Skeletal muscle cell (primary cell): ENCODE measurements at regions not wholly inside any gene's neighbourhood (a gene's known extent, or its start where the extent isn't known, plus 50 kb on each side); places are given as distances from the start of the nearest gene placed in this dataset.

Experiments
- DNase-seq: peaks from one replicate; pipeline ENCODE4 v3.0.0-alpha.2; 2010; ENCODE audit warnings: low read depth
- H3K4me3 ChIP-seq: 2 replicates; pipeline ENCODE4 v1.5.1; 2011; ENCODE audit warnings: low read depth, mild to moderate bottlenecking, control low read depth, low read length, moderate library complexity

GRCh38 chr16:26731729-26732128 is 335.0 kb upstream of the C16orf82 start:
- H3K4me3 ChIP-seq, result no peak overlapping the region
- no peak for DNase-seq

- no peak overlapping the region for H3K4me3 ChIP-seq
- no peak for DNase-seq
These were observed 333.0 kb upstream of the C16orf82 start for GRCh38 chr16:26733710-26734109.

- no peak for DNase-seq
- H3K4me3 ChIP-seq, result no peak overlapping the region
These were observed 331.2 kb upstream of the C16orf82 start for GRCh38 chr16:26735521-26735920.

- H3K4me3 ChIP-seq, result no peak overlapping the region
- DNase-seq, result no peak
These were observed 330.6 kb upstream of the C16orf82 start for GRCh38 chr16:26736084-26736483.

GRCh38 chr16:26740771-26741170 is 326.0 kb upstream of the C16orf82 start:
- H3K4me3 ChIP-seq, result no peak overlapping the region
- no peak for DNase-seq

- no peak overlapping the region for H3K4me3 ChIP-seq
- DNase-seq, result no peak
These were observed 324.7 kb upstream of the C16orf82 start for GRCh38 chr16:26742040-26742439.

- no peak for DNase-seq
- H3K4me3 ChIP-seq, result no peak overlapping the region
These were observed 322.3 kb upstream of the C16orf82 start for GRCh38 chr16:26744430-26744829.

- H3K4me3 ChIP-seq, result no peak overlapping the region
- DNase-seq, result no peak
These were observed 319.0 kb upstream of the C16orf82 start for GRCh38 chr16:26747760-26748159.

GRCh38 chr16:26749072-26749471 is 317.7 kb upstream of the C16orf82 start:
- H3K4me3 ChIP-seq, result no peak overlapping the region
- no peak for DNase-seq

- H3K4me3 ChIP-seq, result no peak overlapping the region
- no peak for DNase-seq
These were observed 314.6 kb upstream of the C16orf82 start for GRCh38 chr16:26752166-26752565.

- no peak overlapping the region for H3K4me3 ChIP-seq
- DNase-seq, result no peak
These were observed 310.1 kb upstream of the C16orf82 start for GRCh38 chr16:26756633-26757032.

GRCh38 chr16:26762594-26762993 is 304.1 kb upstream of the C16orf82 start:
- no peak overlapping the region for H3K4me3 ChIP-seq
- DNase-seq, result no peak

- H3K4me3 ChIP-seq, result no peak overlapping the region
- DNase-seq, result no peak
These were observed 301.6 kb upstream of the C16orf82 start for GRCh38 chr16:26765087-26765486.

- no peak for DNase-seq
- no peak overlapping the region for H3K4me3 ChIP-seq
These were observed 298.2 kb upstream of the C16orf82 start for GRCh38 chr16:26768385-26769010.

- DNase-seq, result no peak
- H3K4me3 ChIP-seq, result no peak overlapping the region
These were observed 296.2 kb upstream of the C16orf82 start for GRCh38 chr16:26770547-26770946.

- H3K4me3 ChIP-seq, result no peak overlapping the region
- no peak for DNase-seq
These were observed 294.2 kb upstream of the C16orf82 start for GRCh38 chr16:26772503-26772902.

- no peak overlapping the region for H3K4me3 ChIP-seq
- DNase-seq, result no peak
These were observed 288.9 kb upstream of the C16orf82 start for GRCh38 chr16:26777821-26778220.

GRCh38 chr16:26787924-26788323 is 278.8 kb upstream of the C16orf82 start:
- DNase-seq, result no peak
- no peak overlapping the region for H3K4me3 ChIP-seq

GRCh38 chr16:26791169-26791568 is 275.6 kb upstream of the C16orf82 start:
- H3K4me3 ChIP-seq, result no peak overlapping the region
- no peak for DNase-seq

- no peak for DNase-seq
- H3K4me3 ChIP-seq, result no peak overlapping the region
These were observed 271.5 kb upstream of the C16orf82 start for GRCh38 chr16:26795184-26795583.

- H3K4me3 ChIP-seq, result no peak overlapping the region
- no peak for DNase-seq
These were observed 265.1 kb upstream of the C16orf82 start for GRCh38 chr16:26801628-26802027.

- DNase-seq, result no peak
These were observed 264.3 kb upstream of the C16orf82 start for GRCh38 chr16:26802440-26802839.

More at GRCh38 chr16:26802440-26802839, 264.3 kb upstream of the C16orf82 start:
- no peak overlapping the region for H3K4me3 ChIP-seq
